NCI-H748 treated with DMSO at 0.1 percent for 48 hours (cell line): ENCODE measurements at regions not wholly inside any gene's neighbourhood (a gene's known extent, or its start where the extent isn't known, plus 50 kb on each side); places are given as distances from the start of the nearest gene placed in this dataset.
"Not testable (repeated sequence)": the region's sequence is repeated elsewhere in the genome, so short reads cannot be mapped to it uniquely, and the experiment has no call there.

Experiments used
- DNase-seq: peaks from one replicate; lab custom pipeline; 2025; lab: John Stamatoyannopoulos, UW

DNA sequence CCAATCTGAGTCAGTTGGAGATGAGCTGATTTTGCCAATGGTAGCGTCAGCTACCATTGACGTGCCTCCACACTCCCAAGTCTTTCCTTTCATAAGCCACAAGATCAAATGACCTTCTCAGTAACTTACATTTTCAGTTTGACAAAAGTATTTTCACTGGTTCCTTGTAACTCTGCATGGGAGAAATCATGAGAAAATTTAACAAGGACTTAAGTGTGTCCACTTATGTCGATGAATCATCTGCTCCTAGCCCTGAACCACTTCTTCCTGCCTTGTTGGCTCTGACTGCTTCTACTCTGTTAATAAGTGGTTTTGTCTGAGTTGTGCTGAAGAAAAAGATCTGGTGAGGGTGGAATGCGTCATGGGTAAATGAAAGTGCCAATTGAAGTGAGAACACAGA lies 101.2 kb downstream of the NFKBIZ start:
- DNase-seq: no peak

DNA sequence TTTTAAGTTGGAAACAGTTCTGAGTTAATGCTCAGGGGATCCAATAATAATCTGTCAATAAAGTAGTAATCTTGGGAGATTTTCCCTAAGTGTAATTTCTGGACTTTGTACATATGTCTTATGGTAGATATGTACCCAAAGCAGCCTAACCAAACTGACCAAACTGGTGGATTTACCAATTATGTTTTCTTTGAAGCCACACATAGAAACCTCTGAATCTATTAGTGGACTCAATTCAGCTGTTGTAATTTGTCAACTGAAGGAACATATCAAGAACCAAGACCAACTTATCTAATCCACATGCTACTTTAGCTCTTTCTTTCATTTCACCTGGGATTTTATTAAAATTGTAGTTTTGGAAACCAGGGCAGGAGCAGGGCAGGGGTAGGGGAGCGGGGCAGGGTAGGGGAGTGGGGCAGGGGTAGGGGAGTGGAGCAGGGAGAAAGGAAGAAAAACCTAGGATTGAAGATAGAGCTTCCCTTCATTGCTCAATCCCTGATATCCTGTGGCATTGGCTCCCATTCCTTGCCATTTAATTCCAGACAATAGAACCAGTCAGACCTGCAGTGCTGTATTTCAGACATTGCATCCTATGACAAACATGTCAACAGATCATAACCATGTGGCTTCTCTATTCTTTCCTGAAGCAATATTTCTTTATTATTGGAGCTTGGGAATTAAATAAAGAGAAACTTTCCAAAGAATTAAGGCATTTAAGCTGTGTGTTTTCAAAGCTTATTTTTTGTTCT lies 101.8 kb downstream of the NFKBIZ start:
- no peak for DNase-seq

DNA sequence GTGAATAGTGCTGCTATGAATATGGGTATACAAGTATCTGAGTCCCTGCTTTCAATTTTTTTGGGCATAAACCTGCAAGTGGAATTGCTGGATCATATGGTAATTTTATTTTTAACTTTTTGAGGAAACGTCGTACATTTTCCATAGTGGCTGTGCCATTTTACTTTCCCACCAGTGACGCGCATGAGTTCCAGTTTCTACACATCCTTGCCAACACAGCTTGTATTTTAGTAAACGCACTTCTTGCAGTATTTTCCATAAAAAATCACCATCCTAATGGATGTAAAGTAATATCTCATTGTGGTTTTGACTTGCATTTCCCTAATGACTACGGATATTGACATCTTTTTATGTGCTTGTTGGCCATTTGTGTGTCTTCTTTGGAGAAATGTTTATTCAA lies 105.0 kb downstream of the NFKBIZ start:
- DNase-seq: no peak

DNA sequence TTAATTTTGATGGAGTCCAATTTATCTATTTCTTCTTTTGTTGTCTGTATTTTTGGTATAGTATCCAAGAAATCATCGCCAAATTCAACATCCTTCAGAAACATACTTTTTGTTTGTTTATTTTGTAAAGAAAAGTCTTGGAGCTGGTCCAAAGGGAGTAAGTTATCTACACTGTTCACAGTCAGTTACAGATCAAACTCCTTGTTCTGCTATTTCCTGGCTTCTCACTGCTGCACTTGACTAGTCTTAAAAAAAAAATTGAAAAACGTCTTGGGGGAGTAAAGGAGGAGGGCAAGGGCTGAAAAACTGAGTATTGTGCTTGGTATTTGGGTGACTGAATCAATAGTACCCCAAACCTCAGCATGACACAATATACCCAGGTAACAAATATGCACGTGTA lies 105.6 kb downstream of the NFKBIZ start:
- DNase-seq: no peak

DNA sequence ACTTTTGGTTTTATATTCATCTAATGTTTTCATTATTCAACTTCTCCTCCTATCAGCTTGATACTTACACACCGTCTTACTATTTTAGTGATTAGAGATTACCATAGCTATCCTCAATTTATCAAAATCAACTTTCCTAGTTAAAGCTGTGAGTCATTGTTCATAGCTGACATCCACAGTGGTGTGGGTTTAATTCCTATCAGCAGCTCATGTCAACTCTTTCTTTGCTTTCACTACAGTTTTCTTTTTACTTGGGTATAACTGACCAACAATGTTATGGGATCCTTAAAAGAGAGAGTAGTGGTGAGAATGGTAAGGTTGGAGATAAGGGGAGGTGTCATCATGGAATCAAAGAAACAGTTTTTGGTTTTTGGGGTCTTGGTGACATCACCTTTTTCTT lies 112.7 kb downstream of the NFKBIZ start:
- no peak for DNase-seq

DNA sequence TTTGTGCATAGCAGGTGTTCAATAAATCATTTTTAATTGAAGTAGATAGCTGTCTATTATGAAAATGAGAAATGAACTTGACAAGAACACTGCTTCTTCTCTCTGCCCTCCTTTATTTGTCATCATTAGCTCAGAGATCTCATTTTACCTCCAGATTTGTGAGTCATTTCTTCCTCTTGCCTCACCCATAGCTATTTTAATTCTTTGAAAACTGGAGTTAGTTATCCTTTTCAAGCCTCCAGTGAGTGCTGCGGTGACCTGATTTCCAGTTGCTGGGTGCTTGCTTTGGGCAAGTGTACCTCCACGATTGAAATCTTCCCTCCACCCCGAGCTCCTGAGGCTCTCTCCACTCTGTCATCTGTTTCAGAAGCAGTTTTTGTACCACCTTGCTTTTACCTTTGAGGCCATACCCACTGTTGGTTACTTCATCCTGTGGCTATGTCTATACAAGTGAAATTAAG lies 114.6 kb downstream of the NFKBIZ start:
- no peak for DNase-seq

DNA sequence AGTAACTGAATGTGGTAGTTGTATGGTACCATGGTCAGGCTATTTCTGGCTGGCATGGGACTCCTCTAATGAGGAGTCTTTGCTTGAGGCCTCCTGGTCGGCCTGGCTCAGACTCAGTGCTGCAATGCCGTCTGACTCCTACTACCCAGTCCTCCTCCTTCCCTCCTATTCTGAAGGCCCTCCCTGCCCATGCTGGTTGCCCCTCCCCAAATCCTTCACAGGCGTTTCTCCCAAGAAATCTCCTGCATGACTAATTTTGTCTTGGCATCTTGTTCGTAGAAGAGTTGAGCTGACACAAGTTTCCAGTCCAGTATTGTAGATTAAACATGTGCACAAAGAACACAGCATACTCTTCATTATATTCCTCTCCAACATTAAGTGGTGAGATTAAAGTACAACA lies 115.5 kb downstream of the NFKBIZ start:
- DNase-seq: no peak

DNA sequence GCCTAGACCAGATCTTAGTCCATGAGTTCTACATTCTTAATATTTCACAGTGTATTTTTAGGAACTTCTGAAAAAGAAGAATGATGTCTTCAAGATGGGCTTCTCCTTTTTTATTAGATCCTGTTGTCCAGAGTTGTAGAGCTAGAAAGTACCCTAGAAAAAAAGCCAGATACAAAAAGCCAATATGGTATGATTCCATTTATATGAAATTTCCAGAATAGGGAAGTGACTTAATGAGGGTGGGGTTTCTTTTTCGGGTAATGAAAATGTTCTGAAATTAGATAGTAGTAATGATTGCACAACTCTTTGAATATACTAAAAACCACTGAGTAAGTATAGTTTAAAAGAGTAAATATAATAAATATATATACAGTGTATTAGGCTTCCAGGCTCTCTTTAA lies 116.9 kb downstream of the NFKBIZ start:
- no peak for DNase-seq

DNA sequence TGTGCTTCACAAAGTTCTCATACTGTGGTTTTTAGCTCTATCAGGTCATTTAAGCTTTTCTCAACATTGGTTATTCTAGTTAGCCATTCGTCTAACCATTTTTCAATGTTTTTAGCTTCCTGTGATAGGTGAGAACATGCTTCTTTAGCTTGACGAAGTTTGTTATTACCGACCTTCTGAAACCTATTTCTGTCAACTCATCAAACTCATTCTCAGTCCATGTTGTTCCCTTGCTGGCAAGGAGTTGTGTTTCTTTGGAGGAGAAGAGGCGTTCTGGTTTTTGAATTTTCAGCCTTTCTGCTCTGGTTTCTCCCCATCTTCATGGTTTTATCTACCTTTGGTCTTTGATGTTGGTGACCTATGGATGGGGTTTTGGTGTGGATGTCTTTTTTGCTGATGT lies 120.9 kb downstream of the NFKBIZ start:
- no peak for DNase-seq

DNA sequence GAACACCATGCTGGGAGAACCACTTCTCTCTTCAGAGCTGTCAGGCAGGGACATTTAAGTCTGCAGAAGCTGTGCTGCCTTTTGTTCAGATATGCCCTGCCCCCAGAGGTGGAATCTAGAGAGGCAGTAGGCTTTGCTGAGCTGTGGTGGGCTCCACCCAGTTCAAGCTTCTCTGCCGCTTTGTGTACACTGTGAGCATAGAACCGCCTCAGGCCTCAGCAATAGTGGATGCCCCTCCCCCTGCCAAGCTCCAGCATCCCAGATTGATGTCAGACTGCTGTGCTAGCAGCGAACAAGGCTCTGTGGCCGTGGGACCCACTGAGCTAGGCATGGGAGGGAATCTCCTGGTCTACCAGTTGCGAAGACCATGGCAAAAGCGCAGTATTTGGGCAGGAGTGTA lies 121.6 kb downstream of the NFKBIZ start:
- DNase-seq: no peak

DNA sequence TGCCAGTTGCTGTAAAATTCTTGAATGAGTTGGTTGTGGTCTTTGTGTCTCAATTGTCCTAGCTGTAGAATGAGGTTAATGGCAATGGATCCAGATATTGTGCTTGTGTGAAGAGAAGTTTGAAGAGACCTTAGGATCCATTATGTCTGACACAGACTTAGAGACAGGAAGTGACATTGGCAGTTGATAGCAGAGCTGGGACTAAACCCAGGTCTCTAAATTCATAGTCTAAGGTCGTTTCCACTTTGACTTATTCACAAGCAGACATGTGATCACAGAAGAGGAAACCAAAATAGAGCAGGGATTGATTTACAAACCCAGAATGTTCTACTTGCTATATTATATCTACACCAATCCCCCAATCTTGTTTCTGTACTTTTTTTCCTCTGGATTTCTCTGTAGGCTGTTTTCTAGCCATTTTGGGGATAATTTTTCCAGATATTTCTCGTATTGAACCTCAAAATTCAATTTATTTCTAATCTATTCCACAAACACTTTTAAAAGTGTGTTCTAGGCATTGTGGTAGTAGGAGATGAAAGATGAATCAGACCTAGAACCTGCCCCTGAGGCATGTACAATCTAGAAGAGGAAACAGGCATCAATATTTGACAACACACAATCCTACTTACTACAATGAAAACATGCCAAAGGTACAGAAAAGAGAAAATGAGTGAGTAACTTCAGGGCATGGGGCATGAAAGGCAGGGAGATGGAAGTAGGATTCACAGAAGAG lies 123.3 kb downstream of the NFKBIZ start:
- DNase-seq: no peak

DNA sequence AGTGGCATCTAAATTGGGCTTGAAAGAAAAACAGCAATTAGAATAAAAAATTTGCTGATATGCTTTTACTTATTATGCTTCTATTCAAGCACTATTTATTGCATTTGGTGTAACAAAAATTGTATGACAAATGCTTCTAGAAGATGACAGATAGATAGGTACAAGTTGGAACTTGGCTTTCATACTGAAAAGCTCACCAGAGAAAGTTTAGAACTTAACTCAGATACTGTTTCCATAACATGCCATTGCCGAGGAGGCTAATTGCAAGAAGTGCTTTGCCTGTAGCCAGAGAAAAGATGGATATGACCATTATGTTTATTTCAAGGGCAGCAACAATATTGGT lies 123.8 kb downstream of the NFKBIZ start:
- no peak for DNase-seq

DNA sequence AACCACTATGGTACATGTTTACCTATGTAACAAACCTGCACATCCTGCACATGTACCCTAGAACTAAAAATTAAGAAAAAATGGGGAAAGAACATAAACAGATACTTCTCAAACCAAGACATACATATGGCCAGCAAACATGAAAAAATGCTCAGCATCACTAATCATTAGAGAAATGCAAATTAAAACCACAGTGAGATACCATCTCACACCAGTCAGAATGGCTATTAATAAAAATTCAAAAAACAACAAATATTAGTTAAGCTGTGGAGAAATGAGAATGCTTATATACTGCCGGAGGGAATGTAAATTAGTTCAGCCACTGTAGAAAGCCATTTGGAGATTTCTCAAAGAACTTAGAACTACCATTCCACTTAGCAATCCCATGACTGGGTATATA lies 126.1 kb downstream of the NFKBIZ start:
- DNase-seq: not testable (repeated sequence)

DNA sequence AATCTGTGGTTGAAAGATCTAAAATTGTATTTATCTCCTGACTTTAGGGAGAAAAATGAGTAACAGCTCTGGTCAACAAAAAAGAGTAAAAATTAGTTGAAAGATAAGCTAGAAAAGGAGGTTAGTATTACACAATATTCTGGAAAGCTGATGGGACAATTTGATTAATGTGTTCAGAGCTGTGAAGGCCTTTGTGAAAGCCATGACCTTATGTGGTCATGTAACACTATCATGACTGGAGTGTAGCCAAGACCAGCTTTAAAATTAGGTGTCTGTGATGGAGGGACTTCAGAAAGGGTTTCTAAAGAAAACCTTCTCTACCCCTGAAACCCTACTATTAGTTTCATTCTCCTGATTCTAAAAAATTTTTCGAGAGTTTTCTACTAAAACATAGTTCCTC lies 127.2 kb downstream of the NFKBIZ start:
- no peak for DNase-seq

DNA sequence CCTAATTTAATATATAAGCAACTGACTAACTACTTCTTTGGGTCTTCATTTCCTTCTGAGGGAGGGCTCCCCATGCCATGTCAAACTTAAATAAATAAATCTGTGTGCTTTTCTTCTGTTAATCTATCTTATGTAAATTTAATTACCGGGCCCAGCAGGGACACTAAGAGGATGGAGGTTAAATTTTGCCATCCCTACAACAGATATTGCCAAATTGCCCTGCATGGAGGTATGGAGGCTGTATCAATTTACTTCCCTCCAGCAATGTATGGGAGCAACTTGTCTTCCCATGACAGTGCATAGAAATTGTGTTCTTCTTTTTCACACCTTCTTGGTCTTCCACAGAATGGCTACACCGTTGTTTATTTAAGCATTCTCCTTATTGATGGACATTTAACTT lies 129.0 kb downstream of the NFKBIZ start:
- DNase-seq: no peak

DNA sequence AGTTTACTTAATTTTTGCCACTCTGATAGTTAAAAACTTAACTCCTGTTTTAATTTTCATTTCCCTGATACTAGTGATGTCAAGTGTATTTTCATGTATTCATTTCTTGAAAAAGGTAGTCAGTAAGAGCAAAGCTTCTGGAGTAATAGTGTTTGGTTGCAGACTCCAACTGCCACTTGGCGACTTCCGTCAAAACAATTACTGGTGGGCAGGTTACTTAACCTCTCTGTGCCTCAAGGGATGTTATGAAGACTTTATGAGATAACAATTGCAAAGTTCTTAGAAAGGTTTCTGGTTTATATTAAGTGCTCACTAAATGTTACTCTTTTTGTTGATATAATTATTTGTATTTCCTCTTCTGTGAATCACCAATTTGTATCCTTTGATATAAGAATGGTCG lies 129.7 kb downstream of the NFKBIZ start:
- no peak for DNase-seq

DNA sequence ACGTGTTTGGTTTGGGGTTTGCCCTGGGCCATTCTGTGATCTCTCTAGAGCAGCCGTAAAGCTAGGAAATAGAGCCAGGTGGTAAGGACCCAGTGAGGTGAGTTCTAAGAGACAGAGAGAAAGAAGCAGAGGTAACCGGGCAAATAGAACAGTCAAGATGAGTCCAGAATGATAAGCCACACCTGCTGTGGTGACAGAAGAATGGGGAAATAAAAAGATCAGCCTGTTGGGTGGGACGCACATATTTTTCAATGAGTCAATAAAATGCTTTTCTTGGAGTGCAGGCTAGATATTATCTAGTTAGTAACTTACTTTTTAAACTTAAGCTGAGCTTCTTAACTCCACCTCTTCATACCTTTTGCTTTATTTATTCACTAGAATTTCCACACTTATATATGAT lies 135.0 kb downstream of the NFKBIZ start:
- DNase-seq: no peak

DNA sequence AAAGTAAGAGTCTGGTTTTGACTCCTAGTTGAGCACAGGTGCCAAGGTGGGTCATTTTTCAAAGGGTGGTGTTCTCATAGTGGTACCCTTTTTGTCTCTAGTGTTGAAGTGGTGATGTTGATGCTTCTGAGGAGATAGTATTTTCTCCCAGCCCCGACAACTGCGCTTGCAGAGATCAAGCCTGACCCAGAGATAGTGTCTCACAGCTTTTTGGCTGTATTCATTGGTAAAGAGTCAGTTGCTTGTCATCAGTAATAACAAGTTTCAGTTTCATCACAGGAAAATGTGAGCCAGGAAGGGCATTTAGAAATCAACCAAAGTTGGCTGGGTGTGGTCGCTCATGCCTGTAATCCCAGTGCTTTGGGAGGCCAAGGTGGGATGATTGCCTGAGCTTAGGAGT lies 139.3 kb downstream of the NFKBIZ start:
- no peak for DNase-seq

DNA sequence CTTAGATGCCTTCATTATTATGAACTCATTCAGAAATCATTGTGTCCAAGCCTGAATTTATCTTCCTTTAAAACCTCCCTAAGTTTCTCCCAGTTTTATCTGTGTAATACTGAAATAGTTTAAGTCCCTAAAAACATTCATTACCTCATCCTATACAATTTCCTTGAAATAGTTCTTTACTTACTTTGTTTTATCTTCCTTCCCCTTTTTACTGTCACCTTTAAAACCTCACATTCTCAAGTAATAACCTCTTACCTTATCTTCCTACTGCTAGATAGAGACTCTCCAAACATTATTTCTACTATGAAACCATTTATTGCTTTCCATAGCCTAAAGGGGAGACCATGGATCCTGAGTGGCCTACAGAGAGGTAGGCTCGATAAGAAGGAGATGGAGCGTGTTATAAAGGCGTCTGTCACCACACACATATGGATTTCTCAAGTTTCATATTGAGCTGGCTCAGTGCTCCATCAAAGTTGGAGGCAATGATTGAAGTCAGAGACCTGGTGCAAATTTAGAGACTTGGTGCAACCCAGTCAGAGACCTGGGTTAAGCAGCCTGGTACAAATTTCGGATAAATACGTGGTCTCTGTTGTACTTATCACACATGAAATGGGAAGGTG lies 140.4 kb downstream of the NFKBIZ start:
- no peak for DNase-seq

DNA sequence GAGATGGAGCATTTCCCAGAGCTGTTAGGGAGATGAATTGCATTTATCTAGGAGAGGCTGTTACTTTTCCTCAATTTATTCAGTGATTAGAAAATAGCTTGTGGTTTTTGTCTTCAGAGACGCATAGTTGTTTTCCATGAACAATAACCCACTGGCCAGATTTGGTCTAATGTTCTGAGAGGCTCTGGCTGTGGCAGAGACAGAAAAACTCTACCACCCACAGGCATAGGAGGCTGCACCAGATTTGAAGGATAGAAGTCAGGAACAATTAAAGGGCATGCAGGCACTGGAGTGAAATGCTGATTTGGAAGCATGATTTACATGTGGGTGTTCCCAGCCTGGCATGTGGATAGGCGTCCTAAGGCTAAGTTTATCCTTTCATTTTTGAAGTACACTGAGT lies 143.5 kb downstream of the NFKBIZ start:
- DNase-seq: no peak

DNA sequence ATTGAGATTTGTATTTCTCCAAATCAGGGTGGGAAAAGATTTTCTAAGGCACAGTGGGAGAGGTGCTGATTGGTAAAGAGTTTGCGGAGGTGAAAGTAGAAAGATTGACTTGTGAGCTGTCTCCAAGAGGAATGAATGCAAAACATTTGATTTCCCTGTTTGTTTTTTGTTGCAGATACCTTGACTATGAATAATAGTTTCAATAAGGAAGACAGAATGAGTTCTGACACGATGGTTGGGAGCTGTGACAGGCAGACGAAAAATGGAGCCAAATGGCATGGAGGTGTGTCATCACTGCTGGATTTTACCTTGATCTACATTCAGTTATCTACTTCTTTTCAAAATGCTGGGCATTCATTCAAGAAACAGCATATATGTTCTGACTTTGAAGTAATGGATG lies 145.1 kb downstream of the NFKBIZ start:
- DNase-seq: no peak

DNA sequence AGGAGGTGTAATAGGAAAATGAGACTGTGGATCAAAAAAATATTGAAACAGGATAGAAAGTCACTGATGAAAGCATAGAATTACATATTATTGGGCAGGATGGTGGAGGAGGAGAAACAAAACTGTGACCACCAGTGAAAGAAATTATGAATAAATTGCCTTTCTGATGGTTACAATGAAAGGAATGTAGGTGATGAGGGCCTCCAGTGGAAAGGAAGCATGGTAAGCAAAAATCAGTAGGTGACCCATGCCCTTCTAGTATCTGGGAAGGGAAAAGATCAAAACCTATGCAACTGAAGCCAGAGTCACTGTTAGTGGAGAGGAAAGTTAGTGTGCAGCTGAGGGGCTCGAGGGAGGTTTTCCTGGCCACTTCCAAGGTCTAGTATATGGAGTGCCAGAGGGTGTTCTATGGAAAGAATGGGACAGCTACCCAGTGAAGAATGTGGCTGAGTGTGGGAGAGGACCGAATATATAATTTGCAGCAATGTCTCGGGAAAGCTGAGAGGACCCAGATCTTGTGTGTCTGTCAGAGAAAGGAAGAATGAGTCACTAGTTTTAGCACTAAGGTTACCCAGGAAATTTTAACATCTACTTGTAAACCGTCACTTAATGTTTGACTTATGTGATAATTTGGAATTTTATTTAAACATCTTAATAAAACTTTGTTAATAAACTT lies 146.2 kb downstream of the NFKBIZ start:
- no peak for DNase-seq

DNA sequence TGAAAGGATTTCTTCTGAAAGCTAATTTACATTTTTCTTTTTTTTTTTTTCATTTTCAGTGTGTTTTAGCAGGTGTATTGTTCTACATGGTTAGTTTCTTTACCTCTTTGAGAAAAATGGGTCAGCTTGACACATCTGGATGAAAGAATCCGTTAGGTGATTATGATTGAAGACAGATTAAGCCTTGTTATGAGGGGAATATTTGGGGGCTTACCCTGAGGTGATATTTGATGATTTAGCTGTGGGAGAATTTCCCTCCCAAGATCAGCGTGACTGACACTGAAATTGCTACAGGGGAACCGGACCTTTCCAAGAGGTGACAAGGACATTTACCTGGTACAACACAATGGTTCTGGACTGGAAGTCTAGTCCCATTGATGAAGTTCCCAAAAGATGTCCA lies 147.5 kb downstream of the NFKBIZ start:
- no peak for DNase-seq
